B cell (primary cell): ENCODE measurements at regions not wholly inside any gene's neighbourhood (a gene's known extent, or its start where the extent isn't known, plus 50 kb on each side); places are given as distances from the start of the nearest gene placed in this dataset.

Experiments
- ATAC-seq: fragments of 200-7000 bp; cut with Tn5 transposase; one replicate; pipeline ENCODE4 v1.10.0; 2021; ENCODE audit warnings: low read depth, mild to moderate bottlenecking, moderate number of reproducible peaks, moderate library complexity
- CTCF ChIA-PET: fragments of 350-600 bp; sonication (Branson Sonifier 250); formaldehyde crosslinking; loops from one replicate; lab custom pipeline; 2021; ENCODE audit warnings: antibody characterized with exemption, inconsistent platforms; lab: Charles Lee
- POLR2A ChIA-PET: fragments of 350-600 bp; sonication (Branson Sonifier 250); formaldehyde crosslinking; loops from one replicate; lab custom pipeline; 2021; ENCODE audit warnings: antibody characterized with exemption; lab: Charles Lee
- DNase-seq: peaks from one replicate; pipeline ENCODE4 v3.0.0; 2013
- H2AFZ ChIP-seq: 2 replicates; pipeline ENCODE4 v1.6.1; 2012; ENCODE audit warnings: mild to moderate bottlenecking, low read depth, low read length; ENCODE audit not compliant: insufficient read depth, poor library complexity, severe bottlenecking
- H3K27ac ChIP-seq, 2 donors: 1 replicate in 1 of 2; 2 replicates in 1 of 2; pipeline ENCODE4 v1.5.1; 2012 to 2013; ENCODE audit warnings: low read length in 2 of 2, mild to moderate bottlenecking in 2 of 2, moderate library complexity in 1 of 2
- H3K27me3 ChIP-seq, 4 experiments: fragments of 200-600 bp in 1 of 4; sonication (generic) in 1 of 4; replicated peaks in 1 of 4; 1 replicate in 2 of 4; 2 replicates in 2 of 4; pipeline versions ENCODE4 v1.6.1 to v1.7.0; 2013 to 2016; ENCODE audit warnings: low read length in 3 of 4, mild to moderate bottlenecking in 2 of 4, mixed read lengths in 1 of 4, moderate library complexity in 1 of 4; ENCODE audit not compliant: insufficient read depth in 4 of 4, control insufficient read depth in 3 of 4; ENCODE audit errors: control extremely low read depth in 1 of 4
- H3K36me3 ChIP-seq, 2 experiments: replicated peaks in 1 of 2; 1 replicate in 1 of 2; 2 replicates in 1 of 2; pipeline versions ENCODE4 v1.6.1 to v1.7.1; 2013; ENCODE audit warnings: low read length in 1 of 2; ENCODE audit not compliant: insufficient read depth in 2 of 2, control insufficient read depth in 1 of 2; ENCODE audit errors: control extremely low read depth in 1 of 2, extremely low read depth in 1 of 2
- H3K4me1 ChIP-seq, 2 donors: fragments of 200-600 bp in 1 of 2; sonication (generic) in 1 of 2; 1 replicate in 1 of 2; 2 replicates in 1 of 2; pipeline versions ENCODE4 v1.5.1 to v1.6.1; 2013 to 2017; ENCODE audit warnings: low read length in 2 of 2; ENCODE audit not compliant: control insufficient read depth in 2 of 2, insufficient read depth in 2 of 2
- H3K4me2 ChIP-seq: replicated peaks from 2 replicates; pipeline ENCODE3; 2012; ENCODE audit warnings: mild to moderate bottlenecking, low read depth, low read length; ENCODE audit not compliant: poor library complexity, severe bottlenecking
- H3K4me3 ChIP-seq, 5 experiments: fragments of 200-600 bp in 1 of 5; sonication (generic) in 1 of 5; 1 replicate in 3 of 5; 2 replicates in 2 of 5; pipeline versions ENCODE4 v1.5.1 to v1.7.0; 2011 to 2016; ENCODE audit warnings: low read length in 4 of 5, mild to moderate bottlenecking in 4 of 5, low read depth in 2 of 5, control low read depth in 1 of 5, moderate library complexity in 1 of 5; ENCODE audit not compliant: insufficient read depth in 1 of 5; ENCODE audit errors: control extremely low read depth in 1 of 5, extremely low read depth in 1 of 5
- H3K79me2 ChIP-seq: fragments of 200-600 bp; sonication (generic); one replicate; pipeline ENCODE4 v1.6.0; 2016; ENCODE audit warnings: low read length; ENCODE audit not compliant: control insufficient read depth, insufficient read depth
- H3K9ac ChIP-seq: fragments of 200-600 bp; sonication (generic); 2 replicates; pipeline ENCODE4 v1.6.1; 2017; ENCODE audit warnings: mild to moderate bottlenecking, low read length, moderate library complexity
- H3K9me3 ChIP-seq, 3 donors: one replicate each; pipeline versions ENCODE4 v1.6.1 to v1.7.1; 2013; ENCODE audit warnings: low read length in 2 of 3; ENCODE audit not compliant: control insufficient read depth in 2 of 3, insufficient read depth in 1 of 3; ENCODE audit errors: control extremely low read depth in 1 of 3
- H4K20me1 ChIP-seq: 2 replicates; pipeline ENCODE4 v1.6.0; 2012; ENCODE audit warnings: mild to moderate bottlenecking, low read length; ENCODE audit not compliant: insufficient read depth, control insufficient read depth, poor library complexity, severe bottlenecking
- H3K27ac Mint-ChIP-seq: one replicate; pipeline ENCODE4 v1.8.0; 2021; ENCODE audit warnings: mixed read lengths
- H3K27me3 Mint-ChIP-seq: one replicate; pipeline ENCODE4 v1.8.0; 2021; ENCODE audit warnings: mixed read lengths
- H3K4me1 Mint-ChIP-seq: one replicate; pipeline ENCODE4 v1.8.0; 2021; ENCODE audit warnings: mixed read lengths
- H3K4me3 Mint-ChIP-seq: one replicate; pipeline ENCODE4 v1.8.0; 2021; ENCODE audit warnings: mixed read lengths
- H3K9me3 Mint-ChIP-seq: one replicate; pipeline ENCODE4 v1.8.0; 2022; ENCODE audit warnings: mixed read lengths; ENCODE audit not compliant: insufficient read depth
- EZH2 ChIP-seq: IDR thresholded peaks from 2 replicates; pipeline ENCODE4 v1.6.1; 2012; ENCODE audit warnings: borderline replicate concordance, low read depth, mild to moderate bottlenecking, moderate library complexity, low read length; ENCODE audit not compliant: insufficient read depth, poor library complexity, severe bottlenecking
- WGBS: methylation state at CpG from one replicate; pipeline ENCODE4 v1.1.5; 2013; ENCODE audit warnings: missing lambda C conversion rate; ENCODE audit not compliant: insufficient coverage; 5-methylcytosine and 5-hydroxymethylcytosine counted together
- intact Hi-C: fragments of 100-400 bp; cut with micrococcal nuclease; formaldehyde crosslinking; loops from one replicate; pipeline ENCODE4 v1.10.0; 2022
- TF ChIP-seq, protein P1 (sequence below): fragments of 200-600 bp; IDR thresholded peaks from one replicate; pipeline ENCODE4 v1.8.0; 2022; ENCODE audit warnings: antibody characterized with exemption, mild to moderate bottlenecking

GRCh38 chr9:38158628-38159027 lies 89.6 kb upstream of the SHB start:
- H3K27me3 Mint-ChIP-seq, result peaks cover 8% of the 10 kb centered on the region
- no peaks in the 10 kb centered on the region for H3K4me1 ChIP-seq

GRCh38 chr9:38157711-38158110 lies 88.7 kb upstream of the SHB start:
- Histone ChIP-seq H3K9ac (no peak overlapping the region), H3K36me3 (no peaks in the 10 kb centered on the region), H3K4me2 (no peak overlapping the region), H3K79me2 (no peaks in the 10 kb centered on the region), H3K27ac (no peak overlapping the region), H2AFZ (no peak overlapping the region), H3K27me3 (peaks cover 0 to 5% (median 0%) of the 10 kb centered on the region in 4 experiments), H3K9me3 (no peaks in the 10 kb centered on the region), H3K4me3 (no peak overlapping the region), H3K4me1 (no peaks in the 10 kb centered on the region), H4K20me1 (no peaks in the 10 kb centered on the region)
- ATAC-seq (no peak), DNase-seq (no peak)
- POLR2A ChIA-PET, result no interaction called here
- no peak overlapping the region for H3K27ac Mint-ChIP-seq
- intact Hi-C loops, result loop anchor here (10.0 kb wide), 1 partner anchor 57 kb away; no protein-coding TSS in a partner anchor
- H3K4me1 Mint-ChIP-seq, result no peaks in the 10 kb centered on the region
- H3K4me3 Mint-ChIP-seq, result no peak overlapping the region
- H3K9me3 Mint-ChIP-seq, result no peaks in the 10 kb centered on the region
- 73% methylated on average over 2 of the region's 2 CpGs for WGBS
- H3K27me3 Mint-ChIP-seq, result peaks cover 5% of the 10 kb centered on the region
- no peak for TF ChIP-seq EZH2
- TF ChIP-seq, protein P1, sequence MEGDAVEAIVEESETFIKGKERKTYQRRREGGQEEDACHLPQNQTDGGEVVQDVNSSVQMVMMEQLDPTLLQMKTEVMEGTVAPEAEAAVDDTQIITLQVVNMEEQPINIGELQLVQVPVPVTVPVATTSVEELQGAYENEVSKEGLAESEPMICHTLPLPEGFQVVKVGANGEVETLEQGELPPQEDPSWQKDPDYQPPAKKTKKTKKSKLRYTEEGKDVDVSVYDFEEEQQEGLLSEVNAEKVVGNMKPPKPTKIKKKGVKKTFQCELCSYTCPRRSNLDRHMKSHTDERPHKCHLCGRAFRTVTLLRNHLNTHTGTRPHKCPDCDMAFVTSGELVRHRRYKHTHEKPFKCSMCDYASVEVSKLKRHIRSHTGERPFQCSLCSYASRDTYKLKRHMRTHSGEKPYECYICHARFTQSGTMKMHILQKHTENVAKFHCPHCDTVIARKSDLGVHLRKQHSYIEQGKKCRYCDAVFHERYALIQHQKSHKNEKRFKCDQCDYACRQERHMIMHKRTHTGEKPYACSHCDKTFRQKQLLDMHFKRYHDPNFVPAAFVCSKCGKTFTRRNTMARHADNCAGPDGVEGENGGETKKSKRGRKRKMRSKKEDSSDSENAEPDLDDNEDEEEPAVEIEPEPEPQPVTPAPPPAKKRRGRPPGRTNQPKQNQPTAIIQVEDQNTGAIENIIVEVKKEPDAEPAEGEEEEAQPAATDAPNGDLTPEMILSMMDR, result no peak
- CTCF ChIA-PET, result interaction anchor here (0.9 kb wide), 1 partner anchor 244 kb away, joined by 4 read pairs; no protein-coding TSS in a partner anchor

More at GRCh38 chr9:38158628-38159027, 89.6 kb upstream of the SHB start:
- ATAC-seq, result no peak
- no peak overlapping the region for H3K9ac ChIP-seq
- TF ChIP-seq EZH2, result no peak
- DNase-seq, result no peak
- 93% methylated on average over 2 of the region's 4 CpGs for WGBS
- H2AFZ ChIP-seq, result no peak overlapping the region
- H3K9me3 ChIP-seq, result no peaks in the 10 kb centered on the region
- intact Hi-C loops, result loop anchor here (10.0 kb wide), 1 partner anchor 56 kb away; no protein-coding TSS in a partner anchor
- H3K9me3 Mint-ChIP-seq, result no peaks in the 10 kb centered on the region
- CTCF ChIA-PET, result no interaction called here
- H3K4me3 Mint-ChIP-seq, result no peak overlapping the region
- H3K4me3 ChIP-seq, result no peak overlapping the region
- no peaks in the 10 kb centered on the region for H4K20me1 ChIP-seq
- H3K4me1 Mint-ChIP-seq, result no peaks in the 10 kb centered on the region
- no peaks in the 10 kb centered on the region for H3K36me3 ChIP-seq
- peaks cover 0 to 5% (median under 1%) of the 10 kb centered on the region in 4 experiments for H3K27me3 ChIP-seq
- no peak overlapping the region for H3K4me2 ChIP-seq
- POLR2A ChIA-PET, result no interaction called here
- no peak overlapping the region for H3K27ac Mint-ChIP-seq
- H3K79me2 ChIP-seq, result no peaks in the 10 kb centered on the region
- H3K27ac ChIP-seq, result no peak overlapping the region
